Spleen (tissue), 7 donors: ENCODE measurements at regions not wholly inside any gene's neighbourhood (a gene's known extent, or its start where the extent isn't known, plus 50 kb on each side); places are given as distances from the start of the nearest gene placed in this dataset.

ENCODE experiments used
- POLR2AphosphoS5 ChIP-seq, 3 donors: sonication (generic); formaldehyde crosslinking; IDR thresholded peaks; one replicate each; pipeline ENCODE4 v1.5.1; 2017; ENCODE audit warnings: antibody characterized with exemption in 3 of 3
- TF ChIP-seq, protein P1 (sequence below), 11 experiments: fragments of 200-600 bp in 7 of 11; fragments of 450-650 bp in 4 of 11; sonication (generic) in 4 of 11; IDR thresholded peaks in 8 of 11; conservative IDR thresholded peaks in 3 of 11; 1 replicate in 7 of 11; 2 replicates in 4 of 11; pipeline versions ENCODE4 v1.4.0 to v1.8.0; 2016 to 2021; ENCODE audit warnings: antibody characterized with exemption in 11 of 11, inconsistent platforms in 4 of 11, mild to moderate bottlenecking in 1 of 11
- donor health status: DM: no; HTN: no; CAD: no; lungs with moderate emphysema.
- donor health status: DM: no; HTN: no; CAD: no.
- donor health status: DM: no; HTN: no; CAD: no.

DNA sequence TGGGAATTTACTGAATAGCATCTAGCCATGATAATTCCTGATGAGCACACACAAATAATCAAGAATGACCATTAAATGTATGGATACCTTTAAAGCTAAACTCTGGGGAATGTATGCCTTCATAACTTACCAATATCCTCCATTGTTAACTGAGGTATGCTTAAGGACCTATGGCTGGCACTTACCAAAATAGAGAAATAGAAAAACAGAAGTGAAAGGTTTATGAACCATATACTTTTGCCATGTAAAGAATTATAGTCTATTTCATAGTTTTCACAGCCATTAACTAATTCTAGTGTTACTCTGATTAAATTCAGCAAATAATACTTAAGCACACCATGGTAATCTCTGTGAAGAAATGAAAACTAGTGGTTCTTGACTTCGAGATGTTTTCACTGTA, 1360.6 kb upstream of the LRRTM3 start:
- TF ChIP-seq, protein P1, sequence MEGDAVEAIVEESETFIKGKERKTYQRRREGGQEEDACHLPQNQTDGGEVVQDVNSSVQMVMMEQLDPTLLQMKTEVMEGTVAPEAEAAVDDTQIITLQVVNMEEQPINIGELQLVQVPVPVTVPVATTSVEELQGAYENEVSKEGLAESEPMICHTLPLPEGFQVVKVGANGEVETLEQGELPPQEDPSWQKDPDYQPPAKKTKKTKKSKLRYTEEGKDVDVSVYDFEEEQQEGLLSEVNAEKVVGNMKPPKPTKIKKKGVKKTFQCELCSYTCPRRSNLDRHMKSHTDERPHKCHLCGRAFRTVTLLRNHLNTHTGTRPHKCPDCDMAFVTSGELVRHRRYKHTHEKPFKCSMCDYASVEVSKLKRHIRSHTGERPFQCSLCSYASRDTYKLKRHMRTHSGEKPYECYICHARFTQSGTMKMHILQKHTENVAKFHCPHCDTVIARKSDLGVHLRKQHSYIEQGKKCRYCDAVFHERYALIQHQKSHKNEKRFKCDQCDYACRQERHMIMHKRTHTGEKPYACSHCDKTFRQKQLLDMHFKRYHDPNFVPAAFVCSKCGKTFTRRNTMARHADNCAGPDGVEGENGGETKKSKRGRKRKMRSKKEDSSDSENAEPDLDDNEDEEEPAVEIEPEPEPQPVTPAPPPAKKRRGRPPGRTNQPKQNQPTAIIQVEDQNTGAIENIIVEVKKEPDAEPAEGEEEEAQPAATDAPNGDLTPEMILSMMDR (IDR thresholded peaks at IDR 0.05 in 8 of 11, conservative IDR thresholded peaks at IDR 0.05 in 3 of 11): no peak
- no peak for TF ChIP-seq POLR2AphosphoS5 (IDR thresholded peaks at IDR 0.05)
